GM19023 (cell line): ENCODE measurements at regions not wholly inside any gene's neighbourhood (a gene's known extent, or its start where the extent isn't known, plus 50 kb on each side); places are given as distances from the start of the nearest gene placed in this dataset.
"Not testable (repeated sequence)": the region's sequence is repeated elsewhere in the genome, so short reads cannot be mapped to it uniquely, and the experiment has no call there.

ENCODE experiments used
- ATAC-seq: cut with Tn5 transposase; IDR thresholded peaks from one replicate; pipeline ENCODE4 v1.9.1; 2021; ENCODE audit warnings: mild to moderate bottlenecking, moderate library complexity; ENCODE audit not compliant: unreplicated experiment

DNA sequence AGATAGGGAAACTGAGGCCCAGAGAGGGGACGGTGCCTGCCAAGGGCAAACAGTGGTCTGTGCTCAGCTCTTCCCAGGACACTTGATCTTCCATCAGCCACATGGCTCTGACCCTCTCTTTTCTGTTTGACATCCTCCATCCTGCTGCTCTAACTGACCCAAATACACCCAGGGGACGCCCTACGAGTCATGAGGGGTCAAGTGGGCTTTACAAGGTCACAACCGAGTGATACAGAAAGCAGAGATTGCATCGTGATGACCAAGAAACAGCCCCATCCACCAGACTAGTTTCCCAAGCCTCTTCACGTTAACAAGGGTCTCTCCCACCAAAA lies 131.2 kb upstream of the UNC5B start:
- no peak for ATAC-seq

DNA sequence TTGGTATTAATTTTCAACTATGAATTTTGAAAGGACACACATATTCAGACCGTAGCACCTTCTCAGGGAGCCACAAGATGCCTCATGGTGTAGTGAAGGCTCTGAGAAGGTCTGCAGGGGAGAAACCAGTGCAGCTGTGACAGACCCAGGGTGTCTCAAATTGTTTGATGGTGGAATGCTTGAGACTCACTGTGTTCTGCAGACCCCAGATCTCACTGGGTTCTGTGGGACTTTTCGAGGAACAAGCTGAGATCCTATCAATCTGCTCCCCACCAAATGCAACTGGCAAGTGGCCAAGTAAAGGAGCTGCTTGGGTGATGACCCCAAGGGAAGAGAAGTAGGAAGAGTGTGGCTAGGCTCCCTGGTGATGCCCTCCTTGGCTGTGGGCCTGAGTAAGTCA lies 130.5 kb upstream of the UNC5B start:
- no peak for ATAC-seq

DNA sequence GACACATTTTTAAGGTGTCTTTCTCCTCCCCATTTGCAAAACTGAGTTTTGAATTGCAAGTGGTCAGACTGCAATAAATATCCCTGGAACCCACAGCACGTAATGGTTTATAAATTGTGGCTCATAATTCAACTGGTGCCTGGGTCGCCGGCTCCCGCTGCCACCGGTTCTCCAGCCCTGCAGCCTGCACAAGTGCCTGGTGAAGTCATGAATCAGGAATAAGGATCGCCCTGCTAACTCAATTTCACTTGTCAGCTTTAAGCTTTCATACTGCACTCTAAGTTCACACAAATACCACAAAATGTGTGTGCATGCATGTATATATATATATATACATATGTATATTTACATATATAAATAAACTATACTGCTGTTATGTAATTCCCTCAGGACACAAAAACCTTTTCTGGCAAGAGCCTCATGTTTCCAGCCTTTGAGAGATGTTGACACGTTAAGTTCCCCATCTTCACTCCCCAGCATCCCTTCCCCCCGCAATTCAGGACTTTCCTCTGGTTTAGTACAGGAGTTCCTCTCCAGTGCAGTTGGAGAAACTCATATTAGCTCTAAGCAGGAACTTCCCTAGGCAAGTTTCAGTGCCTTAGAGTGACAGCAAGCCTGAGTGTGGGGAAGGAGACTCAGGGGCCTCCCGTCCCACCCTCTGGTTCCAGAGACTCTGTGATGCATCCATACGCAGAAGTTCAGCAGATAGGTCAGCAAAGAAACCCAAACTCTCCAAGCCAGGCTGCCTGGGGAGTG lies 129.2 kb upstream of the UNC5B start:
- ATAC-seq, result no peak

- no peak for ATAC-seq
These were observed 128.7 kb upstream of the UNC5B start for GRCh38 chr10:71083716-71083975.

GRCh38 chr10:71084061-71084817 lies 128.1 kb upstream of the UNC5B start:
- no peak for ATAC-seq

DNA sequence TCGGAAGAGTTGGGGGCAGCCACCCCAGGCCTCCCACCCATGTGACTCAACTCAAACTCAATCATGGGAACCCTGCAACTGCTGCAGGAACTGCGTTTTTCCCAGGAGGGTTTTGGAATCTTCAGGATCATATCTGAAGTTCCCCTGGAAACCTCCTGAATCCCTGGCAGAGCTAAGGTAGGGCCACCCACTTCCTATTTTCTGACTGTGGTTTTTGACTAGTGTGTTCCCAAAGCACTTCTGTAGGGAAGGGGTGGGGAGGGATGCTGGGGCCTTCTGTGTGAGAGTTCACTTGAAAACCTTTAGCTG lies 127.6 kb upstream of the UNC5B start:
- no peak for ATAC-seq

DNA sequence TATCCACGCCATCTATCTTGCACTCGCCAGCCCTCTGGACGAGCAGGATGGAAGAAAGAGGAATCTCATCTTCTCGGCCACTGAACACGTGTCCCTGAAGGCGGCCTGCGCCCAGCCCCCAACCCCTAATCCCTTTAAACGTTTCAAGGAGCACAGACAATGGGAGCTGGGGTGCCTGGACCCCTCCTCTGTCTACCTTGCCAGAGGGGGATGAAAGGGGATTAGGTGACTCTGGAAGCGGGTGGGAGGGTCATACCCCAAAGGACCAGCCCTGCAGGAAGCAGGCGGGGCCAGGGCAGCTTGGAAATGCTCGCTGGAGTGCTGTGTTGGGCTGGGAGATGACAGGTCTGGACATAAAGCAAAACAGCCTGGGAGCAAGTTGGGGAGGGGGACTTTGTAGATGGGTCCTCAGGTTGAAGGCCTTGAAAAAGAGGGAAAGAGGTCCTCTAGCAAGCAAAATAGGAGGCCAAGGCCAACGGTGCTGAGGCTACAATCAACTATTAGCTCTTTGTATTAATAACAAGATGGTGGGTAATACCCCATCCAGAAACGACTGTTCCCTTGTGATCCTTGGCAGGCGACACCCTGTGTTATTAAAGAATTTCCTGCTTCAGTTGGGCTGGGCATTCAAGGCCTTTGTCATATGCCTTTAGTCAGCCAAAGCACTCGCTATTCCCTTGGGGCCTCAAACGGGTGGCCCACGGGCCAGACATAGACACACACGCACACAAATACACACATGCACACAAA lies 126.5 kb upstream of the UNC5B start:
- no peak for ATAC-seq

- no peak for ATAC-seq
These were observed 125.8 kb upstream of the UNC5B start for GRCh38 chr10:71086439-71087080.

DNA sequence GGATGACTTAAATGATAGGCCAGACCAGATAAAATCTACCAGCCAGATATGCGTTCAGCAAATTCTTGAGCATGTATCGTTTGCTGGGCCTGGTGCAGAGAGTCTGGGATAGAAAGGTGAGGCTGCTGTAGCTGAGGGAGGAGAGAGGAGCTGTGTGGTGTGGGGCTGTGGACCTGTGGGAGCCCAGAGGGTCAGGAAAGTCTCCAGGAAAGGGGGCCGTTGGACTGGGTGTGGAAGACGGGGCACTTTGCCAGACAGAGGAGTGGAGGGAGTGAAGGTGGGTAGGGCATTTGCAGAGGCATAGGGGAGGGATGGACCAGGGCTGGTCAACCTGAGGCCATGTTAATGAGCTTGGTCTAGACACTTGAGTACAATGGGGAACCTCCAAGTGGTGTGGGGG lies 124.7 kb upstream of the UNC5B start:
- no peak for ATAC-seq

DNA sequence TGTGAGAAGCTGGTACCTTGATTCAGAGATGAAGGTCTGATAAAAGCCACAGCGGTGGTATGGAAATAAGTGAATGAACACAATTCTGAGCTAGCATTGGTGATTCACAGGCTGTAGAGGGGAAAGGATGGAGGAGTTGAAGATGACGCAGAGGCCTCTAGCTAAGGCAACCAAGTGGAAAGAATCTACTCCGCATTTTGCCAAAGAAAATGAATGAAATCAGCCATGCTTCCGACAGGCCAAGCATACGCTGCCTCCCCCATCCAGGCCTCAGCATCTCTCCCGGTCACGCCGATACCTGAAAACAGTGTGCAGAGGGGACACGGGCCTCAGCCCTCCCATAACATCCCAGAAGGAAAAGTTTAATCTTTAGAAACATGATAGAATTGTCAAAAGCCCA lies 124.3 kb upstream of the UNC5B start:
- ATAC-seq, result no peak

DNA sequence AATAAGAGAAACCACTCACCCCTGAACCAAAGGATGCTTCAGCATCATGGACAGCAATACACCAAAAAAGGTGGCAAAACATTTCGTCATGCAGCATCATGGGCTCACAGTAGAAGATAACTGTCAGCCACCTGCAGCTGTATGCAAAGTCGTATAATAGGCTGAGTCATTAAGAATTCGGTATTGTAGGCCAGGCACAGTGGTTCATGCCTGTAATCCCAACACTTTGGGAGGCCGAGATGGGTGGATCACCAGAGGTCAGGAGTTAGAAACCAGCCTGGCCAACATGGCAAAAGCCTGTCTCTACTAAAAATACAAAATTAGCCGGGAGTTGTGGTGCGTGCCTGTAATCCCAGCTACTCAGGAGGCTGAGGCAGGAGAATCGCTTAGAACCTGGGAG lies 123.8 kb upstream of the UNC5B start:
- not testable (repeated sequence) for ATAC-seq

- no peak for ATAC-seq
These were observed 123.2 kb upstream of the UNC5B start for GRCh38 chr10:71089162-71089561.

GRCh38 chr10:71090330-71090729 lies 122.0 kb upstream of the UNC5B start:
- no peak for ATAC-seq

DNA sequence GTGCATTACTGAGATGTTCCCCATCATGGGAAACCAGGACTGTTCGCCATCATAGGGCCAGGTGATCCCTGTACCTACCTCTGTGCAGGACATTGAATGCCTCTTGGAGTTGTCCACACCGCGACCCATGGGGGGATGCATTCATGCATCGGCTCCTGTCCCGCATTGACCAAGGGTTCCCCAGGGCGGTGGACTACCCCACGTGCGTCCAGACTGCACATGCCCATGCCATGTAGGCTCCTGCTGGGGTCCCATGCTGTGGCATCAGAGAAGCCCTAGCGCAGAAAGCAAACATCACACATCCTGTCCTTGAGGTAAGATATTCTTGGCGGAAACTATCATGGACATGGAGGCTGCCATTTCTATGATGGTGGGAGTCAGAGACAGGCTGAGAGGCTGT lies 121.6 kb upstream of the UNC5B start:
- no peak for ATAC-seq

GRCh38 chr10:71092812-71093401 lies 119.5 kb upstream of the UNC5B start:
- no peak for ATAC-seq

GRCh38 chr10:71093531-71093930 lies 118.8 kb upstream of the UNC5B start:
- no peak for ATAC-seq

GRCh38 chr10:71094712-71095390 lies 117.5 kb upstream of the UNC5B start:
- ATAC-seq, result no peak

- ATAC-seq, result no peak
These were observed 112.5 kb upstream of the UNC5B start for GRCh38 chr10:71099731-71100361.

DNA sequence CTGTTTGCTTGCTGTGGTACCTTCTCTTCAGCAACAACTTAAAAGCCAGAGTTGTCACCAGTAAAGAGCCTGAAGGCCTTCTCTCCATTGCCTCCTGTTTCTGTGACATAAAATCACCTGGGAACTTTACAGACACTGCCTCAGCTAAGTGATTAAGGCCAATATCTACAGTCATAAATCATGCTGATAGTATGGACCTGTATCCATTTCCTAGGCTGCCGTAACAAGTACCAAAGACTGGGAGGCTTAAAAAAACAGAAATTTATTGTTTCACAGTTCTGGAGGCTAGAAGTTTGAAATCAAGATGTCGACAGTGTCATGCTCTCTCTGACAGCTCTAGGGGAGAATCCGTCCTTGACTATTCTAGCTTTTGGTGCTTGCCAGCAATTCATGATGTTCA lies 108.4 kb upstream of the UNC5B start:
- no peak for ATAC-seq

- not testable (repeated sequence) for ATAC-seq
These were observed 106.2 kb upstream of the UNC5B start for GRCh38 chr10:71106151-71106550.
